ENCODE measurements at regions not wholly inside any gene's neighbourhood (a gene's known extent, or its start where the extent isn't known, plus 50 kb on each side); places are given as distances from the start of the nearest gene placed in this dataset.

DNA sequence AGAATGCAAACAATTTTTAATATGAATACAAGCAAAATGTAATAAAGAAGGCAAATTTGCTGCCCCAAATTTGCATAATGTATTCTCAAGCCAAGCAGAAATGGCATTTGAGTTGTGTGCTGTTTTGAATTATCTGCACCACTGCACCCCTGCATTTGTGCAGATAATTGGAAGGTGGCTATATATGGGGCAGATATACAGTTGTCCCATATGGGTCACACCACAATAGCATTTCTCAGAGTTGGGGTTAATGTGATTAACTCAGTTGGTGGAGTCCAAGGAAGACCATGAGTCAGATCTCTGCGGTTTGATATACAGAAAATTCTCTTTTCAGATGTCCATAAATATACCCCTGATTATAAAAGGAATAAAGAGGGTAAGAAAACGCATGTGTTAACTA is 68.9 kb upstream of the EXOC4 start:
- intact Hi-C loops (cut with micrococcal nuclease) = no loop called here
- Histone ChIP-seq H3K27ac (ENCODE audit: low read depth in 1 of 2, low read length in 2 of 2) (no peak overlapping the region), H3K79me2 (ENCODE audit: insufficient read depth, low read length) (no peaks in the 10 kb centered on the region), H3K9me3 (replicated peaks in 1 of 2; ENCODE audit: control insufficient read depth in 1 of 2, insufficient read depth in 1 of 2, low read length in 2 of 2) (no peaks in the 10 kb centered on the region), H3K4me1 (ENCODE audit: control insufficient read depth in 1 of 2, insufficient read depth in 2 of 2, low read length in 2 of 2) (no peaks in the 10 kb centered on the region), H3K4me3 (replicated peaks in 1 of 3; ENCODE audit: low read depth in 2 of 3, low read length in 3 of 3) (no peak overlapping the region), H3K4me2 (replicated peaks; ENCODE audit: extremely low read depth, low read length, poor library complexity, severe bottlenecking) (no peak overlapping the region), H2AFZ (ENCODE audit: insufficient read depth, low read depth, low read length, poor library complexity, severe bottlenecking) (no peak overlapping the region), H3K27me3 (ENCODE audit: control insufficient read depth in 2 of 2, insufficient read depth in 2 of 2, low read length in 2 of 2) (no peaks in the 10 kb centered on the region), H3K9ac (ENCODE audit: insufficient read depth, low read length, poor library complexity, severe bottlenecking) (no peak overlapping the region), H3K36me3 (replicated peaks in 1 of 2; ENCODE audit: control insufficient read depth in 1 of 2, insufficient read depth in 2 of 2, low read length in 2 of 2) (no peaks in the 10 kb centered on the region), H4K20me1 (ENCODE audit: insufficient read depth, low read length) (no peaks in the 10 kb centered on the region)
- H3K27ac Mint-ChIP-seq = no peak overlapping the region
- TF ChIP-seq, protein P1, sequence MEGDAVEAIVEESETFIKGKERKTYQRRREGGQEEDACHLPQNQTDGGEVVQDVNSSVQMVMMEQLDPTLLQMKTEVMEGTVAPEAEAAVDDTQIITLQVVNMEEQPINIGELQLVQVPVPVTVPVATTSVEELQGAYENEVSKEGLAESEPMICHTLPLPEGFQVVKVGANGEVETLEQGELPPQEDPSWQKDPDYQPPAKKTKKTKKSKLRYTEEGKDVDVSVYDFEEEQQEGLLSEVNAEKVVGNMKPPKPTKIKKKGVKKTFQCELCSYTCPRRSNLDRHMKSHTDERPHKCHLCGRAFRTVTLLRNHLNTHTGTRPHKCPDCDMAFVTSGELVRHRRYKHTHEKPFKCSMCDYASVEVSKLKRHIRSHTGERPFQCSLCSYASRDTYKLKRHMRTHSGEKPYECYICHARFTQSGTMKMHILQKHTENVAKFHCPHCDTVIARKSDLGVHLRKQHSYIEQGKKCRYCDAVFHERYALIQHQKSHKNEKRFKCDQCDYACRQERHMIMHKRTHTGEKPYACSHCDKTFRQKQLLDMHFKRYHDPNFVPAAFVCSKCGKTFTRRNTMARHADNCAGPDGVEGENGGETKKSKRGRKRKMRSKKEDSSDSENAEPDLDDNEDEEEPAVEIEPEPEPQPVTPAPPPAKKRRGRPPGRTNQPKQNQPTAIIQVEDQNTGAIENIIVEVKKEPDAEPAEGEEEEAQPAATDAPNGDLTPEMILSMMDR (IDR thresholded peaks at IDR 0.05) = no peak
- no peaks in the 10 kb centered on the region for H3K36me3 Mint-ChIP-seq
- no peak overlapping the region for H3K4me3 Mint-ChIP-seq
- WGBS (ENCODE audit: insufficient coverage) = 44% methylated on average over 2 of the region's 2 CpGs
- H3K9me3 Mint-ChIP-seq = no peaks in the 10 kb centered on the region
- DNase-seq = no peak
- peaks cover 2 to 7% (median 4%) of the 10 kb centered on the region in 3 donors for H3K27me3 Mint-ChIP-seq (ENCODE audit: low read depth in 3 of 3)
- H3K4me1 Mint-ChIP-seq = no peaks in the 10 kb centered on the region

DNA sequence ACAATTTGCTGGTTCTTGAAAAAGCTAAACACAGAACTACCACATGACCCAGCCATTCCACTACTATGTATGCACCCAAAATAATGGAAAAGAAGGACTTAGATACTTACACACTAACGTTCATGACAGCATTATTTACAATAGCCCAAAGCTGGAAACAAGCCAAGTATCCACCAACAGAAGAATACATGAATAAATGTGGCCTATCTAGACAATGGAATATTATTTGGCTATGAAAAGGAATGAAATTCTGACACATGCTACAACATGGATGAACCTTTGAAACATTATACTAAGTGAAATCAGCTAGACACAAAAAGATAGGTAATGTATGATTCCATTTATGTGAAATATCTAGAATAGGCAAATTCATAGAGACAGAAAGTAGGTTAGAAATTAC is 67.4 kb upstream of the EXOC4 start:
- Mint-ChIP-seq H3K4me3 (no peak overlapping the region), H3K27ac (no peak overlapping the region), H3K9me3 (no peaks in the 10 kb centered on the region), H3K36me3 (no peaks in the 10 kb centered on the region), H3K4me1 (no peaks in the 10 kb centered on the region), H3K27me3 (ENCODE audit: low read depth in 3 of 3) (peaks cover 2 to 5% (median 4%) of the 10 kb centered on the region in 3 donors)
- Histone ChIP-seq H3K79me2 (ENCODE audit: insufficient read depth, low read length) (no peaks in the 10 kb centered on the region), H3K36me3 (replicated peaks in 1 of 2; ENCODE audit: control insufficient read depth in 1 of 2, insufficient read depth in 2 of 2, low read length in 2 of 2) (no peaks in the 10 kb centered on the region), H3K4me1 (ENCODE audit: control insufficient read depth in 1 of 2, insufficient read depth in 2 of 2, low read length in 2 of 2) (no peaks in the 10 kb centered on the region), H2AFZ (ENCODE audit: insufficient read depth, low read depth, low read length, poor library complexity, severe bottlenecking) (no peak overlapping the region), H3K4me2 (replicated peaks; ENCODE audit: extremely low read depth, low read length, poor library complexity, severe bottlenecking) (no peak overlapping the region), H3K9ac (ENCODE audit: insufficient read depth, low read length, poor library complexity, severe bottlenecking) (no peak overlapping the region), H3K9me3 (replicated peaks in 1 of 2; ENCODE audit: control insufficient read depth in 1 of 2, insufficient read depth in 1 of 2, low read length in 2 of 2) (no peaks in the 10 kb centered on the region), H3K27ac (ENCODE audit: low read depth in 1 of 2, low read length in 2 of 2) (no peak overlapping the region), H3K27me3 (ENCODE audit: control insufficient read depth in 2 of 2, insufficient read depth in 2 of 2, low read length in 2 of 2) (no peaks in the 10 kb centered on the region), H3K4me3 (replicated peaks in 1 of 3; ENCODE audit: low read depth in 2 of 3, low read length in 3 of 3) (no peak overlapping the region), H4K20me1 (ENCODE audit: insufficient read depth, low read length) (no peaks in the 10 kb centered on the region)
- no CpG with 5 or more reads among the region's 1 CpG for whole genome bisulfite sequencing (ENCODE audit: insufficient coverage)
- TF ChIP-seq, protein P1 (IDR thresholded peaks at IDR 0.05) = no peak
- intact Hi-C loops (cut with micrococcal nuclease) = no loop called here
- DNase-seq = no peak
